ENCODE measurements at regions not wholly inside any gene's neighbourhood (a gene's known extent, or its start where the extent isn't known, plus 50 kb on each side); places are given as distances from the start of the nearest gene placed in this dataset.

DNA sequence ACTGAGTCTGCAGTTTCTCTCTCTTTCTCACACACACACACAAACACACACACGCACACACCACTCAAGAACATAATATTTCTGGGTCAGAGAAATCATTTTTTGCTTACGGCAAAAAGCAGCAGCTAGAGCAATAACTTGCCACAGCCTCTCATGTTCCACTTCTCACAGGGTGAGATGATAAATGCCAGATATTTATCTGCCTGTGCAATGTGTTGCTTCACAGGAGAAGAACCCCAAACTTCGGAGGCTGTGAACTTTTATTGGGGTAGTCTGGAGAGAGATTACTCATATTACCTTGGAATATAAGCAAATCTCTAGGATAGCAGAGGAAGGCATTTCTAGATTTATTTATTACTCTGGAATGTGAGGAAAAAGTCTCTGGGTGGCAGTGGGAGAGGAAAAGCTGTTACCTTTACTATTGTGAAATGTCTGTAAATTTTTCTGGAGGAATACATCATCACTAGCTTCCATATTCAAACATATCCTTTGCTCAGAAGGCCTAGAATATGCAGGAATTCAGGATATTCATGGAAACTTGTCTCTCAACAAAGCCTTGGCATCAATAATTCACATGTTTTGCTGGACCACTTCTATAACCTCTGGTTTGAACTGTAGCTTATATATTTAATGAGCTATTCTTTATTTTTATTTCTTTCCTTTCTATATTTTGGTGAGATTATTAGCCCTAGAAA lies 369.2 kb downstream of the NSUN3 start:
- Mint-ChIP-seq H3K9me3 (ENCODE audit: low read depth) (peaks cover 3% of the 10 kb centered on the region), H3K27me3 (ENCODE audit: low read depth) (no peaks in the 10 kb centered on the region), H3K36me3 (ENCODE audit: low read depth) (no peaks in the 10 kb centered on the region), H3K4me1 (ENCODE audit: low read depth) (peaks cover 7% of the 10 kb centered on the region), H3K4me3 (ENCODE audit: unreplicated experiment) (no peak overlapping the region), H3K27ac (ENCODE audit: unreplicated experiment) (no peak overlapping the region)
- TF ChIP-seq, protein P1, sequence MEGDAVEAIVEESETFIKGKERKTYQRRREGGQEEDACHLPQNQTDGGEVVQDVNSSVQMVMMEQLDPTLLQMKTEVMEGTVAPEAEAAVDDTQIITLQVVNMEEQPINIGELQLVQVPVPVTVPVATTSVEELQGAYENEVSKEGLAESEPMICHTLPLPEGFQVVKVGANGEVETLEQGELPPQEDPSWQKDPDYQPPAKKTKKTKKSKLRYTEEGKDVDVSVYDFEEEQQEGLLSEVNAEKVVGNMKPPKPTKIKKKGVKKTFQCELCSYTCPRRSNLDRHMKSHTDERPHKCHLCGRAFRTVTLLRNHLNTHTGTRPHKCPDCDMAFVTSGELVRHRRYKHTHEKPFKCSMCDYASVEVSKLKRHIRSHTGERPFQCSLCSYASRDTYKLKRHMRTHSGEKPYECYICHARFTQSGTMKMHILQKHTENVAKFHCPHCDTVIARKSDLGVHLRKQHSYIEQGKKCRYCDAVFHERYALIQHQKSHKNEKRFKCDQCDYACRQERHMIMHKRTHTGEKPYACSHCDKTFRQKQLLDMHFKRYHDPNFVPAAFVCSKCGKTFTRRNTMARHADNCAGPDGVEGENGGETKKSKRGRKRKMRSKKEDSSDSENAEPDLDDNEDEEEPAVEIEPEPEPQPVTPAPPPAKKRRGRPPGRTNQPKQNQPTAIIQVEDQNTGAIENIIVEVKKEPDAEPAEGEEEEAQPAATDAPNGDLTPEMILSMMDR (IDR thresholded peaks at IDR 0.05): no peak
- DNase-seq (ENCODE audit: low spot score): no peak

- Mint-ChIP-seq H3K27ac (ENCODE audit: unreplicated experiment) (no peak overlapping the region), H3K9me3 (ENCODE audit: low read depth) (no peaks in the 10 kb centered on the region), H3K4me3 (ENCODE audit: unreplicated experiment) (no peak overlapping the region), H3K27me3 (ENCODE audit: low read depth) (no peaks in the 10 kb centered on the region), H3K4me1 (ENCODE audit: low read depth) (peaks cover 7% of the 10 kb centered on the region), H3K36me3 (ENCODE audit: low read depth) (no peaks in the 10 kb centered on the region)
- DNase-seq (ENCODE audit: low spot score): no peak
- TF ChIP-seq, protein P1 (IDR thresholded peaks at IDR 0.05): no peak
Measured at GRCh38 chr3:94433811-94434210, 370.9 kb downstream of the NSUN3 start.

GRCh38 chr3:94440767-94441493 lies 378.1 kb downstream of the NSUN3 start:
- Mint-ChIP-seq H3K27me3 (ENCODE audit: low read depth) (no peaks in the 10 kb centered on the region), H3K9me3 (ENCODE audit: low read depth) (no peaks in the 10 kb centered on the region), H3K4me3 (ENCODE audit: unreplicated experiment) (no peak overlapping the region), H3K36me3 (ENCODE audit: low read depth) (no peaks in the 10 kb centered on the region), H3K4me1 (ENCODE audit: low read depth) (peaks cover 24% of the 10 kb centered on the region), H3K27ac (ENCODE audit: unreplicated experiment) (peak overlapping the region; percentile 71)
- TF ChIP-seq, protein P1 (IDR thresholded peaks at IDR 0.05): no peak
- no peak for DNase-seq (ENCODE audit: low spot score)

DNA sequence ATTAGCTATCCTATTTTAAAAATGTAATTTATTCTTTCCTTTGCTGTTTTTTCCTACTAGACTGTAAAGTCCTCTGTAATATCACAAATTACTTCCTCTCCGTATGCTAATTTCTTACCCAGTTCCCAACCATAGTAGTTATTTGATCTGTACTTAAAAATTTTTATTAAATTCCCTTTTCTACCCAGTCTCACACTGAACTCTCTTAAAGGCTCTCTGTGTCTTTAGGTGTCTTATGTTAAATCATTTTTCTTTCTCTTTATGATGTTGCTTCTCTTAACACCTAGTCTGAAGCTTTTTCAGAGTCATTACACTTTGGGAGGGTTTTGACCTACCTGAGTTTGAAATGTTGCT lies 378.6 kb downstream of the NSUN3 start:
- TF ChIP-seq, protein P1 (IDR thresholded peaks at IDR 0.05): no peak
- Mint-ChIP-seq H3K36me3 (ENCODE audit: low read depth) (no peaks in the 10 kb centered on the region), H3K27me3 (ENCODE audit: low read depth) (no peaks in the 10 kb centered on the region), H3K9me3 (ENCODE audit: low read depth) (no peaks in the 10 kb centered on the region), H3K4me3 (ENCODE audit: unreplicated experiment) (no peak overlapping the region), H3K4me1 (ENCODE audit: low read depth) (peaks cover 24% of the 10 kb centered on the region), H3K27ac (ENCODE audit: unreplicated experiment) (peak overlapping the region; percentile 52)
- no peak for DNase-seq (ENCODE audit: low spot score)

DNA sequence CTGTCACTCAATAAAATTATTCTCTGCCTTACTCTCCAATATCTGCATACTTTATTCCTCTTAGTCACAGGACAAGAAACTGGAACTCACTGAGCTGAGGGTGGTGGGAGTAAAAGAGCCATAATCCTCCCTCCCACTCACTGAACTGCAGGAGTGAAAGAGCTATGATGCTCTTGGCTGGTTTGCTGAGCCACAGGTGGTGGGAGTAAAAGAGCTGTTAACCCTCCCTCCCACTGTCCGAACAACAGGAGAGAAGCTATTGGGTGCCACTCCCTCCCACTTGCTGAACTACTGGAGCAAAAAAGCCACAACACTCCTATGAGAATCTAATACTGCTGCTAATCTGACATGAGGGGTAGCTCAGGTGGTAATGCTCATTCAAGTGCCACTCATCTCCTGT lies 391.0 kb downstream of the NSUN3 start:
- H3K9me3 Mint-ChIP-seq (ENCODE audit: low read depth): no peaks in the 10 kb centered on the region
- TF ChIP-seq, protein P1 (IDR thresholded peaks at IDR 0.05): no peak
- no peak overlapping the region for H3K27ac Mint-ChIP-seq (ENCODE audit: unreplicated experiment)
- no peaks in the 10 kb centered on the region for H3K4me1 Mint-ChIP-seq (ENCODE audit: low read depth)
- H3K4me3 Mint-ChIP-seq (ENCODE audit: unreplicated experiment): no peak overlapping the region
- no peak for DNase-seq (ENCODE audit: low spot score)
- no peaks in the 10 kb centered on the region for H3K27me3 Mint-ChIP-seq (ENCODE audit: low read depth)
- H3K36me3 Mint-ChIP-seq (ENCODE audit: low read depth): no peaks in the 10 kb centered on the region

Data from chondrocyte (in vitro differentiated cells).